K562 (cell line): ENCODE measurements at regions not wholly inside any gene's neighbourhood (a gene's known extent, or its start where the extent isn't known, plus 50 kb on each side); places are given as distances from the start of the nearest gene placed in this dataset.

Experiments
- CTCF ChIP-seq, 3 experiments: IDR thresholded peaks in 2 of 3; conservative IDR thresholded peaks in 1 of 3; 2 replicates each; pipeline ENCODE4 v1.5.1; 2011 to 2012; ENCODE audit warnings: low read length in 3 of 3, mild to moderate bottlenecking in 3 of 3, control low read depth in 2 of 3, improper control_type of control experiment in 1 of 3, inconsistent platforms in 1 of 3, low read depth in 1 of 3, mixed read lengths in 1 of 3, moderate library complexity in 1 of 3; ENCODE audit not compliant: insufficient read depth in 2 of 3
- GABPA ChIP-seq: fragments of 200-800 bp; sonication (Bioruptor generic); conservative IDR thresholded peaks from 2 replicates; pipeline ENCODE4 v1.6.1; 2016; ENCODE audit warnings: low read depth, missing genetic modification characterization, missing compliant biosample characterization
- MYNN ChIP-seq, 2 experiments: sonication (generic); formaldehyde crosslinking in 1 of 2; IDR thresholded peaks; 2 replicates each; pipeline versions ENCODE4 v1.5.0 to v1.6.1; 2016 to 2020; ENCODE audit warnings: antibody characterized with exemption in 1 of 2, missing genetic modification reagents in 1 of 2
- NFIC ChIP-seq: fragments of 450-650 bp; IDR thresholded peaks from 2 replicates; pipeline ENCODE4 v1.6.1; 2017; ENCODE audit warnings: mild to moderate bottlenecking, inconsistent platforms
- NR2C2 ChIP-seq, 2 experiments: fragments of 200-800 bp in 1 of 2; sonication (Bioruptor generic) in 1 of 2; sonication (generic) in 1 of 2; formaldehyde crosslinking in 1 of 2; IDR thresholded peaks; 2 replicates each; pipeline versions ENCODE4 v1.6.1 to v1.8.0; 2016 to 2022; ENCODE audit warnings: mild to moderate bottlenecking in 1 of 2, missing compliant biosample characterization in 1 of 2, missing genetic modification characterization in 1 of 2, missing genetic modification reagents in 1 of 2
- NRF1 ChIP-seq, 2 experiments: fragments of 450-650 bp; IDR thresholded peaks in 1 of 2; conservative IDR thresholded peaks in 1 of 2; 2 replicates each; pipeline ENCODE4 v1.6.1; 2014; ENCODE audit warnings: mild to moderate bottlenecking in 2 of 2
- PKNOX1 ChIP-seq: fragments of 450-650 bp; IDR thresholded peaks from 2 replicates; pipeline ENCODE4 v1.6.1; 2016
- RNF2 ChIP-seq: sonication (generic); IDR thresholded peaks from 2 replicates; pipeline ENCODE4 v1.6.1; 2016
- TCF15 ChIP-seq: fragments of 250-450 bp; sonication (Bioruptor Pico); IDR thresholded peaks from 2 replicates; pipeline ENCODE4 v1.8.0; 2022; ENCODE audit warnings: moderate library complexity, mild to moderate bottlenecking, inconsistent platforms
- USF1 ChIP-seq: sonication (generic); formaldehyde crosslinking; IDR thresholded peaks from 2 replicates; pipeline ENCODE4 v1.9.0; 2022; ENCODE audit warnings: mild to moderate bottlenecking, missing genetic modification reagents
- ZNF57 ChIP-seq: fragments of 450-650 bp; formaldehyde crosslinking; IDR thresholded peaks from 2 replicates; pipeline ENCODE4 v1.4.0; 2020; ENCODE audit warnings: mild to moderate bottlenecking, moderate library complexity
- ZNF696 ChIP-seq: fragments of 250-450 bp; sonication (Bioruptor Pico); conservative IDR thresholded peaks from 2 replicates; pipeline ENCODE4 v1.4.0; 2020; ENCODE audit warnings: mild to moderate bottlenecking, moderate library complexity

GRCh38 chr17:71681427-71682173 lies 439.2 kb upstream of the SOX9 start:
- TF ChIP-seq PKNOX1 (no peak), GABPA (tag) (no peak), ZNF57 (CRISPR knock-in tag) (no peak), ZNF696 (CRISPR knock-in tag) (no peak), CTCF (IDR thresholded peaks at IDR 0.05 in 2 of 3, conservative IDR thresholded peaks at IDR 0.05 in 1 of 3; ENCODE audit: insufficient read depth in 2 of 3, low read depth in 1 of 3, low read length in 3 of 3) (no peak), NRF1 (conservative IDR thresholded peaks at IDR 0.05 in 1 of 2, IDR thresholded peaks at IDR 0.05 in 1 of 2) (no peak), MYNN (IDR thresholded peaks at IDR 0.05) (no peak), MYNN (CRISPR knock-in tag; IDR thresholded peaks at IDR 0.05) (no peak), USF1 (CRISPR knock-in tag) (no peak), TCF15 (no peak), NFIC (no peak), RNF2 (no peak), NR2C2 (CRISPR knock-in tag; IDR thresholded peaks at IDR 0.05) (no peak), NR2C2 (tag; IDR thresholded peaks at IDR 0.05) (no peak)
